ENCODE measurements at regions not wholly inside any gene's neighbourhood (a gene's known extent, or its start where the extent isn't known, plus 50 kb on each side); places are given as distances from the start of the nearest gene placed in this dataset.

DNA sequence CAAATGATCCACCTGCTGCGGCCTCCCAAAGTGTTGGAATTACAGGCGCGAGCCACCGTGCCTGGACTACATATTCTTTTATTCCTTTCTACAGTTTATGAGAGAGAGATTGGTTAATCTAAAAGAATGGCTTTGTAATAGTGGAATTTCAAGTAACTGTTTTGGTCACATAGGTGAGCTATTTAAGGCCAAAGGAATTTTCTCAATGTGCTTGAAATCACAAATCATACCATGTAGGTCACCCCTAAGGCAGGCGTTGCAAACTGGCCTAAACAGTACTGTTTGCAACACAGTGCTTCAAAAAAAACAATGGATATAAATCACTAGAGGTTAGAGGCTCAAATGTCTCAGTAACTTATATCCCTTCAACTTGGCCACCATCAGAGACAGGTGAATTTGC is 103.7 kb upstream of the PTPRR start:
- TF ChIP-seq CTCF (IDR thresholded peaks at IDR 0.05; ENCODE audit: insufficient read depth, low read depth, low read length) = no peak
- no peak for TF ChIP-seq EZH2 (IDR thresholded peaks at IDR 0.05; ENCODE audit: insufficient read depth, low read length)
